ENCODE measurements at regions not wholly inside any gene's neighbourhood (a gene's known extent, or its start where the extent isn't known, plus 50 kb on each side); places are given as distances from the start of the nearest gene placed in this dataset.
A peak's percentile ranks its signal among the peaks of the same experiment; 100 is the strongest.

GRCh38 chr18:51767293-51767692 lies 569.8 kb upstream of the MEX3C start:
- DNase-seq (ENCODE audit: low read depth in 3 of 3, low spot score in 2 of 3), result no peak

- no peak for DNase-seq (ENCODE audit: low read depth in 3 of 3, low spot score in 2 of 3)
These were observed 561.9 kb upstream of the DCC start for GRCh38 chr18:51778115-51778514.

GRCh38 chr18:51789871-51790270 lies 550.1 kb upstream of the DCC start:
- DNase-seq (ENCODE audit: low read depth in 3 of 3, low spot score in 2 of 3), result peak; percentile 2 to 40 (median 17)

GRCh38 chr18:51801514-51801913 lies 538.5 kb upstream of the DCC start:
- no peak for DNase-seq (ENCODE audit: low read depth in 3 of 3, low spot score in 2 of 3)

- DNase-seq (ENCODE audit: low read depth in 3 of 3, low spot score in 2 of 3), result no peak
These were observed 537.2 kb upstream of the DCC start for GRCh38 chr18:51802569-51803428.

- DNase-seq (ENCODE audit: low read depth in 3 of 3, low spot score in 2 of 3), result no peak
These were observed 532.7 kb upstream of the DCC start for GRCh38 chr18:51807336-51807735.

GRCh38 chr18:51811883-51812282 lies 528.1 kb upstream of the DCC start:
- DNase-seq (ENCODE audit: low read depth in 3 of 3, low spot score in 2 of 3), result no peak

GRCh38 chr18:51813740-51814139 lies 526.3 kb upstream of the DCC start:
- DNase-seq (ENCODE audit: low read depth in 3 of 3, low spot score in 2 of 3), result no peak

- DNase-seq (ENCODE audit: low read depth in 3 of 3, low spot score in 2 of 3), result no peak
These were observed 518.4 kb upstream of the DCC start for GRCh38 chr18:51821610-51822009.

GRCh38 chr18:51824746-51825145 lies 515.3 kb upstream of the DCC start:
- peak in 1 of 3 donors; percentile 10 for DNase-seq (ENCODE audit: low read depth in 3 of 3, low spot score in 2 of 3)

- DNase-seq (ENCODE audit: low read depth in 3 of 3, low spot score in 2 of 3), result no peak
These were observed 506.1 kb upstream of the DCC start for GRCh38 chr18:51833850-51834249.

GRCh38 chr18:51848702-51849101 lies 491.3 kb upstream of the DCC start:
- DNase-seq (ENCODE audit: low read depth in 3 of 3, low spot score in 2 of 3), result no peak

- peak in 1 of 3 donors; percentile 19 for DNase-seq (ENCODE audit: low read depth in 3 of 3, low spot score in 2 of 3)
These were observed 487.3 kb upstream of the DCC start for GRCh38 chr18:51852681-51853080.

GRCh38 chr18:51857989-51858388 lies 482.0 kb upstream of the DCC start:
- DNase-seq (ENCODE audit: low read depth in 3 of 3, low spot score in 2 of 3), result no peak

- no peak for DNase-seq (ENCODE audit: low read depth in 3 of 3, low spot score in 2 of 3)
These were observed 479.0 kb upstream of the DCC start for GRCh38 chr18:51861046-51861445.

GRCh38 chr18:51862051-51862715 lies 477.8 kb upstream of the DCC start:
- no peak for DNase-seq (ENCODE audit: low read depth in 3 of 3, low spot score in 2 of 3)

- DNase-seq (ENCODE audit: low read depth in 3 of 3, low spot score in 2 of 3), result no peak
These were observed 475.6 kb upstream of the DCC start for GRCh38 chr18:51864219-51864965.

GRCh38 chr18:51865538-51865937 lies 474.5 kb upstream of the DCC start:
- no peak for DNase-seq (ENCODE audit: low read depth in 3 of 3, low spot score in 2 of 3)

- peak in 1 of 3 donors; percentile 24 for DNase-seq (ENCODE audit: low read depth in 3 of 3, low spot score in 2 of 3)
These were observed 472.2 kb upstream of the DCC start for GRCh38 chr18:51867767-51868166.

- no peak for DNase-seq (ENCODE audit: low read depth in 3 of 3, low spot score in 2 of 3)
These were observed 461.3 kb upstream of the DCC start for GRCh38 chr18:51878724-51879123.

GRCh38 chr18:51879329-51879728 lies 460.7 kb upstream of the DCC start:
- no peak for DNase-seq (ENCODE audit: low read depth in 3 of 3, low spot score in 2 of 3)
